H1 (cell line): ENCODE measurements at regions not wholly inside any gene's neighbourhood (a gene's known extent, or its start where the extent isn't known, plus 50 kb on each side); places are given as distances from the start of the nearest gene placed in this dataset.

Experiments
- CTCF ChIA-PET: fragments of 300-600 bp; sonication (Branson Sonifier 250); formaldehyde crosslinking; loops from one replicate; lab custom pipeline; 2021; ENCODE audit not compliant: partially characterized antibody; lab: Charles Lee
- POLR2A ChIA-PET: fragments of 300-600 bp; sonication (Branson Sonifier 250); formaldehyde crosslinking; loops from one replicate; lab custom pipeline; 2021; ENCODE audit warnings: inconsistent platforms; ENCODE audit not compliant: partially characterized antibody; lab: Charles Lee
- DNase-seq, 2 experiments: peaks; one replicate each; pipeline versions ENCODE4 v3.0.0 to v3.0.0-alpha.2; 2010 to 2022; ENCODE audit warnings: low spot score in 2 of 2, low read depth in 1 of 2, mixed read lengths in 1 of 2
- FAIRE-seq: peaks from 2 replicates; lab custom pipeline; 2011; peaks lifted over from hg19 to GRCh38; lab: Jason Lieb, UNC
- H2AFZ ChIP-seq: 2 replicates; pipeline ENCODE4 v1.8.1; 2012; ENCODE audit warnings: low read length, inconsistent platforms
- H2AK5ac ChIP-seq: 2 replicates; pipeline ENCODE4 v1.6.1; 2013; ENCODE audit warnings: low read depth, low read length
- H2BK120ac ChIP-seq: replicated peaks from 2 replicates; pipeline ENCODE3; 2013; ENCODE audit warnings: low read depth, low read length, inconsistent platforms
- H2BK12ac ChIP-seq: 2 replicates; pipeline ENCODE4 v1.6.1; 2013; ENCODE audit warnings: low read depth, low read length
- H2BK15ac ChIP-seq: 2 replicates; pipeline ENCODE4 v1.6.1; 2013; ENCODE audit warnings: low read length
- H2BK20ac ChIP-seq: 2 replicates; pipeline ENCODE4 v1.6.1; 2013; ENCODE audit warnings: low read length
- H2BK5ac ChIP-seq: 2 replicates; pipeline ENCODE4 v1.6.1; 2013; ENCODE audit warnings: low read depth, low read length
- H3K14ac ChIP-seq: 2 replicates; pipeline ENCODE4 v1.6.1; 2013; ENCODE audit warnings: inconsistent platforms; ENCODE audit not compliant: insufficient read length
- H3K18ac ChIP-seq: 2 replicates; pipeline ENCODE4 v1.6.1; 2013; ENCODE audit warnings: low read length; ENCODE audit errors: extremely low read depth
- H3K23ac ChIP-seq: 2 replicates; pipeline ENCODE4 v1.6.1; 2013; ENCODE audit warnings: inconsistent platforms; ENCODE audit not compliant: insufficient read length
- H3K23me2 ChIP-seq: 2 replicates; pipeline ENCODE4 v1.6.1; 2013; ENCODE audit warnings: low read depth, low read length
- H3K27ac ChIP-seq: 2 replicates; pipeline ENCODE4 v1.6.1; 2011; ENCODE audit warnings: low read depth, low read length, inconsistent platforms
- H3K27me3 ChIP-seq, 4 experiments: replicated peaks in 1 of 4; 1 replicate in 1 of 4; 2 replicates in 3 of 4; pipeline versions ENCODE4 v1.6.1 to v1.8.1; 2011 to 2013; ENCODE audit warnings: low read length in 3 of 4, mild to moderate bottlenecking in 3 of 4, inconsistent platforms in 2 of 4, mixed read lengths in 2 of 4, moderate library complexity in 1 of 4; ENCODE audit not compliant: control insufficient read depth in 3 of 4, insufficient read depth in 3 of 4; ENCODE audit errors: extremely low read depth in 1 of 4
- H3K36me3 ChIP-seq, 4 experiments: 2 replicates each; pipeline versions ENCODE4 v1.6.1 to v1.8.1; 2011 to 2013; ENCODE audit warnings: mild to moderate bottlenecking in 4 of 4, low read length in 3 of 4, moderate library complexity in 2 of 4, control low read depth in 1 of 4, inconsistent platforms in 1 of 4; ENCODE audit not compliant: insufficient read depth in 4 of 4, control insufficient read depth in 2 of 4
- H3K4ac ChIP-seq: replicated peaks from 2 replicates; pipeline ENCODE3; 2013; ENCODE audit warnings: low read length, low read depth, mixed read lengths, inconsistent platforms; ENCODE audit not compliant: insufficient read length
- H3K4me1 ChIP-seq, 4 experiments: replicated peaks in 1 of 4; 1 replicate in 1 of 4; 2 replicates in 3 of 4; pipeline versions ENCODE4 v1.6.1 to v1.8.1; 2011 to 2013; ENCODE audit warnings: low read length in 3 of 4, inconsistent platforms in 2 of 4, mixed read lengths in 1 of 4; ENCODE audit not compliant: insufficient read depth in 4 of 4, control insufficient read depth in 3 of 4
- H3K4me2 ChIP-seq, 2 experiments: 2 replicates each; pipeline versions ENCODE4 v1.6.1 to v1.8.1; 2011 to 2013; ENCODE audit warnings: low read depth in 2 of 2, low read length in 2 of 2, control low read depth in 1 of 2, inconsistent platforms in 1 of 2, mild to moderate bottlenecking in 1 of 2; ENCODE audit not compliant: insufficient read depth in 1 of 2
- H3K4me3 ChIP-seq, 4 experiments: fragments of 200-600, 300-600 bp in 1 of 4; sonication (generic), shearing (Covaris generic), sonication (Bioruptor Twin) in 1 of 4; 2 replicates each; pipeline versions ENCODE4 v1.5.1 to v1.8.1; 2011 to 2016; ENCODE audit warnings: low read length in 4 of 4, low read depth in 3 of 4, control low read depth in 2 of 4, inconsistent platforms in 2 of 4, mild to moderate bottlenecking in 2 of 4, mixed read lengths in 1 of 4, moderate library complexity in 1 of 4; ENCODE audit not compliant: insufficient read depth in 2 of 4; ENCODE audit errors: extremely low read depth in 1 of 4
- H3K56ac ChIP-seq: replicated peaks from 2 replicates; pipeline ENCODE3; 2013; ENCODE audit warnings: low read depth, mild to moderate bottlenecking, mixed read lengths, low read length, inconsistent platforms; ENCODE audit not compliant: insufficient read length
- H3K79me1 ChIP-seq: 2 replicates; pipeline ENCODE4 v1.6.1; 2013; ENCODE audit warnings: low read depth, low read length, control low read depth
- H3K79me2 ChIP-seq, 2 experiments: 2 replicates each; pipeline versions ENCODE4 v1.6.1 to v1.8.1; 2012 to 2013; ENCODE audit warnings: low read length in 2 of 2, mild to moderate bottlenecking in 2 of 2, inconsistent platforms in 1 of 2; ENCODE audit not compliant: insufficient read depth in 2 of 2, control insufficient read depth in 1 of 2
- H3K9ac ChIP-seq, 4 experiments: replicated peaks in 1 of 4; 1 replicate in 1 of 4; 2 replicates in 3 of 4; pipeline versions ENCODE4 v1.6.1 to v1.8.1; 2011 to 2013; ENCODE audit warnings: low read depth in 3 of 4, low read length in 3 of 4, control low read depth in 2 of 4, mild to moderate bottlenecking in 2 of 4, moderate library complexity in 2 of 4, inconsistent platforms in 1 of 4; ENCODE audit errors: extremely low read depth in 1 of 4
- H3K9me3 ChIP-seq, 2 experiments: 2 replicates each; pipeline versions ENCODE4 v1.6.1 to v1.8.1; 2012 to 2013; ENCODE audit warnings: mild to moderate bottlenecking in 2 of 2, moderate library complexity in 2 of 2, control low read depth in 1 of 2, inconsistent platforms in 1 of 2, low read depth in 1 of 2, low read length in 1 of 2, mixed read lengths in 1 of 2; ENCODE audit not compliant: insufficient read depth in 2 of 2
- H4K20me1 ChIP-seq, 2 experiments: replicated peaks in 1 of 2; 2 replicates each; pipeline versions ENCODE3 to v1.8.1; 2011 to 2013; ENCODE audit warnings: inconsistent platforms in 2 of 2, low read length in 2 of 2, mild to moderate bottlenecking in 1 of 2; ENCODE audit not compliant: insufficient read depth in 2 of 2, control insufficient read depth in 1 of 2
- H4K5ac ChIP-seq: 2 replicates; pipeline ENCODE4 v1.6.1; 2013; ENCODE audit warnings: low read length, low read depth, mixed read lengths, inconsistent platforms; ENCODE audit not compliant: insufficient read length
- H4K8ac ChIP-seq: 2 replicates; pipeline ENCODE4 v1.8.0; 2013; ENCODE audit warnings: mild to moderate bottlenecking, moderate library complexity, low read length, inconsistent platforms; ENCODE audit not compliant: insufficient read depth; ENCODE audit errors: extremely low read depth
- H4K91ac ChIP-seq: replicated peaks from 2 replicates; pipeline ENCODE3; 2013; ENCODE audit warnings: low read length, mixed read lengths, inconsistent platforms; ENCODE audit not compliant: insufficient read length
- BCL11A ChIP-seq, 2 experiments: IDR thresholded peaks; one replicate each; pipeline ENCODE4 v1.6.1; 2011; ENCODE audit warnings: low read depth in 2 of 2, low read length in 2 of 2, mild to moderate bottlenecking in 2 of 2
- RFX5 ChIP-seq: IDR thresholded peaks from 2 replicates; pipeline ENCODE4 v1.6.1; 2011; ENCODE audit warnings: low read depth, low read length, improper control_type of control experiment, borderline replicate concordance
- SIRT6 ChIP-seq: IDR thresholded peaks from one replicate; pipeline ENCODE4 v1.7.1; 2012; ENCODE audit warnings: low read length, inconsistent platforms
- WGBS, 2 experiments: shearing (Covaris generic) in 1 of 2; methylation state at CpG; one replicate each; pipeline versions ENCODE4 v1.1.6 to v1.1.7; 2013 to 2015; ENCODE audit warnings: low lambda C conversion rate in 2 of 2, mixed read lengths in 2 of 2, inconsistent platforms in 1 of 2, low coverage in 1 of 2, missing lambda C conversion rate in 1 of 2; ENCODE audit not compliant: insufficient replicate concordance in 2 of 2, insufficient coverage in 1 of 2, insufficient read length in 1 of 2; ENCODE audit errors: extremely low coverage in 1 of 2, missing lambda C conversion rate in 1 of 2; 5-methylcytosine and 5-hydroxymethylcytosine counted together
- TF ChIP-seq, protein P1 (sequence below): IDR thresholded peaks from 2 replicates; pipeline ENCODE4 v1.6.1; 2011; ENCODE audit warnings: low read length, improper control_type of control experiment

DNA sequence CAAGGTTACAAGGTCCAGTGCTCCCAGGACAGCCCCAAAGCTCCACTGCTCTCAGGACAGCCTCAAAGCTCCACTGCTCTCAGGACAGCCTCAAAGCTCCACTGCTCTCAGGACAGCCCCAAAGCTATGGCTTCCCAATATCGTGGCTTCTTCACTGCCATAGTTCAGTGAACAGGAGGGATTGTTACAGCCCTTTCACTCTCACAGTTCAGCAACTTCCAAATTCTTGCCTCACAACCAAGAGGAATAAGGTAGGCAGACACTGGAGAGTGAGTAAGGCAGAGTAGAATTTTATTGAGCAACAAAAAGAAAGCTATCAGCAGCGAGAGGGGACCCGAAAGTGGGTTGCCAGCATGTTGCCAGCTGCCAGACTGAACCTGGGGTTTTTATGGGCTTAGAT is 277.6 kb downstream of the CDH10 start:
- Histone ChIP-seq H3K9me3 (no peaks in the 10 kb centered on the region), H2BK5ac (no peak overlapping the region), H3K27me3 (no peaks in the 10 kb centered on the region), H2BK12ac (no peak overlapping the region), H3K56ac (no peak overlapping the region), H2AK5ac (no peak overlapping the region), H3K23ac (no peak overlapping the region), H2BK20ac (no peak overlapping the region), H3K4me1 (no peaks in the 10 kb centered on the region), H3K4ac (no peak overlapping the region), H3K4me3 (no peak overlapping the region), H3K9ac (no peak overlapping the region), H4K20me1 (no peaks in the 10 kb centered on the region), H3K27ac (no peak overlapping the region), H4K8ac (no peak overlapping the region), H2BK15ac (no peak overlapping the region), H3K14ac (no peak overlapping the region), H4K91ac (no peak overlapping the region), H2AFZ (0 out of 2 replicates have a peak overlapping the region, but pooled peaks have one; percentile 66), H3K4me2 (no peak overlapping the region), H4K5ac (no peak overlapping the region), H3K18ac (no peak overlapping the region), H3K79me1 (no peaks in the 10 kb centered on the region), H2BK120ac (no peak overlapping the region), H3K23me2 (no peaks in the 10 kb centered on the region), H3K79me2 (no peaks in the 10 kb centered on the region), H3K36me3 (no peaks in the 10 kb centered on the region)
- POLR2A ChIA-PET = no interaction called here
- no peak for FAIRE-seq
- WGBS, 2 experiments = 96% methylated on average over 3 of the region's 3 CpGs; no CpG with 5 or more reads in 1 of the 2 experiments
- DNase-seq = no peak
- TF ChIP-seq SIRT6 (no peak), BCL11A (IDR thresholded peaks at IDR 0.05; ENCODE audit: low read depth in 2 of 2, low read length in 2 of 2) (no peak), RFX5 (no peak)
- TF ChIP-seq, protein P1, sequence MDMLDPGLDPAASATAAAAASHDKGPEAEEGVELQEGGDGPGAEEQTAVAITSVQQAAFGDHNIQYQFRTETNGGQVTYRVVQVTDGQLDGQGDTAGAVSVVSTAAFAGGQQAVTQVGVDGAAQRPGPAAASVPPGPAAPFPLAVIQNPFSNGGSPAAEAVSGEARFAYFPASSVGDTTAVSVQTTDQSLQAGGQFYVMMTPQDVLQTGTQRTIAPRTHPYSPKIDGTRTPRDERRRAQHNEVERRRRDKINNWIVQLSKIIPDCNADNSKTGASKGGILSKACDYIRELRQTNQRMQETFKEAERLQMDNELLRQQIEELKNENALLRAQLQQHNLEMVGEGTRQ = no peak
- CTCF ChIA-PET = interaction anchor here (0.7 to 1.5 kb wide), 9 partner anchors 8 to 389 kb away, joined by 3 to 7 read pairs (median 3); no protein-coding TSS in a partner anchor
